Motor neuron (in vitro differentiated cells): ENCODE measurements at regions not wholly inside any gene's neighbourhood (a gene's known extent, or its start where the extent isn't known, plus 50 kb on each side); places are given as distances from the start of the nearest gene placed in this dataset.
"Not testable (repeated sequence)": the region's sequence is repeated elsewhere in the genome, so short reads cannot be mapped to it uniquely, and the experiment has no call there.

Source experiments
- ATAC-seq, 8 experiments: fragments of 200-7000 bp; cut with Tn5 transposase; replicated peaks in 6 of 8; 2 replicates each; pipeline ENCODE4 v1.8.0; 2021; ENCODE audit warnings: mild to moderate bottlenecking in 8 of 8, moderate library complexity in 8 of 8
- H3K27ac ChIP-seq, 2 donors: fragments of 250-450 bp; sonication (Bioruptor Pico); 2 replicates each; pipeline ENCODE4 v1.9.0; 2021; ENCODE audit warnings: antibody characterized with exemption in 2 of 2, mild to moderate bottlenecking in 2 of 2, moderate library complexity in 1 of 2
- H3K4me1 ChIP-seq, 2 donors: fragments of 250-450 bp; sonication (Bioruptor Pico); replicated peaks in 1 of 2; 2 replicates each; pipeline ENCODE4 v1.6.1; 2021; ENCODE audit warnings: antibody characterized with exemption in 2 of 2, mild to moderate bottlenecking in 2 of 2, moderate library complexity in 1 of 2
- H3K4me3 ChIP-seq, 5 donors: fragments of 250-450 bp; sonication (Bioruptor Pico); 2 replicates each; pipeline ENCODE4 v1.9.0; 2021; ENCODE audit warnings: antibody characterized with exemption in 5 of 5, mild to moderate bottlenecking in 5 of 5, moderate library complexity in 4 of 5
- whole genome bisulfite sequencing, 10 experiments: fragments of 450-650 bp; shearing (Covaris generic); methylation state at CpG; one replicate each; pipeline ENCODE4 v1.0.0; 2022; 5-methylcytosine and 5-hydroxymethylcytosine counted together
- in situ Hi-C, 9 experiments: fragments of 400-800 bp; cut with MboI; loops; one replicate each; pipeline ENCODE4 v1.15.0; 2021; ENCODE audit warnings: low sequenced_read_pairs in 9 of 9, low pct_unique_long_range_greater_than_20kb in 2 of 9; ENCODE audit not compliant: unreplicated experiment in 9 of 9

GRCh38 chr3:72085036-72085435 lies 300.1 kb upstream of the PROK2 start:
- peaks cover 11 to 15% of the 10 kb centered on the region in 2 donors for H3K4me1 ChIP-seq
- no peak overlapping the region for H3K4me3 ChIP-seq
- 40 to 94% methylated on average over 1 to 6 of the region's 6 CpGs; no CpG with 5 or more reads in 8 of the 10 experiments for WGBS, 10 experiments
- in situ Hi-C loops, result no loop called here
- no peak for ATAC-seq
- no peak overlapping the region for H3K27ac ChIP-seq

DNA sequence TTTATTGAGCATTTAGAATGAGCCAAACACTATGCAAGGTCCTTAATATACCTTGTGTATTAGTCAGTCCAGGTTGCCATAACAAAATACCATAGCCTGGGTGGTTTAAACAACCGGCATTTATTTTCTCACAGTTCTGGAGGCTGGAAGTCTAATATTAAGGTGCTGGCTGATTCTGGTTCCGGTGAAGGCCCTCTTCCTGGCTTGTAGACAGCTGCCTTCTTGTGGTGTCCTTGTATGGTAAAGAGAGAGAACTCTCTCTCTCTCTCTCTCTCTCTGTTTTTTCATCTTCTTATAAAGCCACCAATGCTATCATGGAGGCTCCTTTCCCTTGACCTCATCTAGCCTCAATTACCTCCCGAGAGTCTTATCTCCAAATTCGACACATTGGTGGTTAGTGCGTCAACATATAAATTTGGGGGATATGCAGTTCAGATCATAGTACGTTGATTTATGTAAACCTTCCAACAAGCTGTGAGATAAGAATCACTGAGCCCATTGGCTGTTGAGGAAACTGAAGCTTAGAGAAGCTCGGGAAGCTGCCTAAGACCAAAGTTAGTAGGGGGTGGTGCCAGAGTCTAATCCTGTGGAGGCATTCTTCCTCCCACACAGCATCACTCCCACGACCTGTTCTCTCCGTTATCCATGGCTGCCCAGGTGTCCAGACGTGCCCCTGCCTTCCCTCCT lies 298.0 kb upstream of the PROK2 start:
- in situ Hi-C loops, result no loop called here
- WGBS, 10 experiments, result 13 to 100% (median 90%) methylated on average over 1 to 7 of the region's 10 CpGs; no CpG with 5 or more reads in 1 of the 10 experiments
- ATAC-seq, result peak in 4 of 8 experiments; percentile 12 to 30 (median 22)
- no peak overlapping the region for H3K27ac ChIP-seq
- no peak overlapping the region for H3K4me3 ChIP-seq
- H3K4me1 ChIP-seq, result peaks cover 11 to 15% of the 10 kb centered on the region in 2 donors

GRCh38 chr3:72082186-72082715 lies 297.3 kb upstream of the PROK2 start:
- WGBS, 10 experiments, result 0 to 83% (median 8%) methylated on average over 1 to 8 of the region's 8 CpGs; no CpG with 5 or more reads in 1 of the 10 experiments
- in situ Hi-C loops, result no loop called here
- peak in 6 of 8 experiments; percentile 33 to 87 (median 76) for ATAC-seq
- no peak overlapping the region for H3K4me3 ChIP-seq
- H3K4me1 ChIP-seq, result peaks cover 11 to 15% of the 10 kb centered on the region in 2 donors
- H3K27ac ChIP-seq, result no peak overlapping the region

- Histone ChIP-seq H3K4me3 (no peak overlapping the region), H3K4me1 (peaks cover 11 to 15% of the 10 kb centered on the region in 2 donors), H3K27ac (no peak overlapping the region)
- ATAC-seq, result peak in 4 of 8 experiments; percentile 20 to 53 (median 34)
- in situ Hi-C loops, result no loop called here
- 50 to 92% (median 61%) methylated on average over 2 to 6 of the region's 6 CpGs for WGBS, 10 experiments
Observed at GRCh38 chr3:72081471-72082185, 296.7 kb upstream of the PROK2 start.

DNA sequence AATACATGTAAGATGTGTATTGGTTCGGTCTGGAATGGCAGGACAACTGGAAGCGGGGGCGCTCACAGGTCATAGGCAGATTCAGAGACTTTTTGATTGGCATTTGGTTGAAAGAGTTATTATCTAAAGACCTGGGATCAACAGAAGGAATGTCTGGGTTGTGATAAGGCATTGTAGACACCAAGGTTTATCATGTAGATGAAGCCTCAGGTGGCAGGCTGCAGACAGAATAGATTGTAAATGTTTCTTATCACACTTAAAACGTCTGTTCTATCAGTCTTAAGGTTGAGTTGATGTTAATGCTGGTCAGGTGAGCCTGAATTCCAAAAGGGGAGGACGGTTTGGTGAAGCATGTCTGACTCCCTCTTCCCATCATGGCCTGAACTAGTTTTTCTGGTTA lies 295.9 kb upstream of the PROK2 start:
- WGBS, 10 experiments, result 38 to 100% (median 79%) methylated on average over 1 to 4 of the region's 5 CpGs; no CpG with 5 or more reads in 3 of the 10 experiments
- H3K4me3 ChIP-seq, result no peak overlapping the region
- no peak overlapping the region for H3K27ac ChIP-seq
- in situ Hi-C loops, result no loop called here
- H3K4me1 ChIP-seq, result peaks cover 11 to 15% of the 10 kb centered on the region in 2 donors
- no peak for ATAC-seq

DNA sequence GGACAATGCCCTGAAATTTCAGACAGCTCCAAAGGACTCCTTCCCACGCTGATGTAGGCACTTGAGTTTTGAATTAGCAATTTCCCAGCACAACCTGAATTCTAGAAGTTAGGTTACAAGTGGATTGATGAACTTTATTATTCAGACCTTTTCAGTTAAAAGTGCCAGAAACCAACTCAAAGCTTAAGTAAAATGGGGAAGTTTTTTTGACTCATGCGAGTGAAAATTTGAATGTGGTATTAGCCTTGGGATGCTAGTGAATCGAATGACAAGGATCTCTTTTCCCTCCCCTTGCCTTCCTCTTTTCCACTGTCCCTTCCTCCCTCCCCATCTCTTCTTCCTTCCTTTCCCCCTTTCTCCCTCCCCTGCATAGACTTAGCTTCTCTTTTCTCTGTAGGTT lies 295.1 kb upstream of the PROK2 start:
- 60 to 100% (median 83%) methylated on average over 1 to 2 of the region's 3 CpGs; no CpG with 5 or more reads in 5 of the 10 experiments for WGBS, 10 experiments
- in situ Hi-C loops, result no loop called here
- ATAC-seq, result no peak
- Histone ChIP-seq H3K4me3 (no peak overlapping the region), H3K27ac (no peak overlapping the region), H3K4me1 (peaks cover 11 to 15% of the 10 kb centered on the region in 2 donors)

- no peak for ATAC-seq
- Histone ChIP-seq H3K4me3 (no peak overlapping the region), H3K27ac (no peak overlapping the region), H3K4me1 (peaks cover 11 to 15% of the 10 kb centered on the region in 2 donors)
- in situ Hi-C loops, result no loop called here
- WGBS, 10 experiments, result 60 to 100% (median 100%) methylated on average over 1 of the region's 2 CpGs; no CpG with 5 or more reads in 5 of the 10 experiments
Observed at GRCh38 chr3:72079369-72079872, 294.5 kb upstream of the PROK2 start.

GRCh38 chr3:72078676-72079368 lies 293.9 kb upstream of the PROK2 start:
- in situ Hi-C loops, result no loop called here
- peak in 1 of 8 experiments; percentile 51 for ATAC-seq
- Histone ChIP-seq H3K4me1 (peaks cover 11 to 15% of the 10 kb centered on the region in 2 donors), H3K4me3 (no peak overlapping the region), H3K27ac (no peak overlapping the region)
- WGBS, 10 experiments, result 0 to 100% (median 70%) methylated on average over 1 to 2 of the region's 2 CpGs; no CpG with 5 or more reads in 5 of the 10 experiments

DNA sequence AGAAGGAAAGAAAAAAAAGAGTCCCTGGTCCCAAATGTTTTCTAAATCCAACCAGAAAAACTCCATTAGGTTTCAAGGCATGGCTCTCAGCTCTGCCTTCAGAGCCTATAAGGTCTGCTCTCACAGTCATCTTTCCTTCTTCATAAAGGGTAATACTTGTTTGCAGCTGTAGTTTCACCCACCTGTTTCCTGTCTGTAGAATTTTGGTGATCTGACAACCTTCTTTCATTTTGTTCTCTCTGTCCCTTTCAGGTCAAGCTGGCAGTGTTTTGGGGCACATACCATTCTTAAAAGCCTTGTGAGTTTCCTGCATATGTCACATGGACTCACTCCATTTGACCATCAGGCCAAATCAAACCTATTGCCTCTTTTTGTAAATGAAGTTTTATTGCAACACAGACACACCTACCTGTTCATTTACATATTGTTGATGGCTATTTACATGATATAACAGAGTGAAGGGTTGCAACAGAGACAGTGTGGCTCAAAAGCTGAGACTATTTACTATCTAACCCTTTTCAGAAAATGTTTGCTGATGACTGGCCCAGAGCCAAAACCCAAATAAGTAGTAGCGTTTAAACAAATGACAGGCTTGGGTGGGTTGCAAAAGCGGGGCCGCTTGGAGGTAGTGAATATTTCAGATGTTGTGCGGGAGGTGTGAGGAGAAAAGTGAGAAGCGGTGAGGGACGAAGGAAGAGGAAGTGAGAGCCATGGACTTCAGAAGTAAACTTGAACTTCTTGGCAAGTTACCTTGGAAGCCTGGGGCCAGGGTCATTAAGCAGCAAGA lies 292.7 kb upstream of the PROK2 start:
- Histone ChIP-seq H3K4me1 (peaks cover 7 to 12% of the 10 kb centered on the region in 2 donors), H3K27ac (no peak overlapping the region), H3K4me3 (no peak overlapping the region)
- ATAC-seq, result no peak
- 69 to 100% (median 91%) methylated on average over 2 to 6 of the region's 6 CpGs; no CpG with 5 or more reads in 1 of the 10 experiments for WGBS, 10 experiments
- in situ Hi-C loops, result no loop called here

- H3K4me3 ChIP-seq, in situ Hi-C loops, H3K27ac ChIP-seq, ATAC-seq, H3K4me1 ChIP-seq: not testable (repeated sequence)
- 40 to 100% (median 92%) methylated on average over 1 to 5 of the region's 7 CpGs; no CpG with 5 or more reads in 2 of the 10 experiments for WGBS, 10 experiments
Observed at GRCh38 chr3:72075848-72076247, 290.9 kb upstream of the PROK2 start.

DNA sequence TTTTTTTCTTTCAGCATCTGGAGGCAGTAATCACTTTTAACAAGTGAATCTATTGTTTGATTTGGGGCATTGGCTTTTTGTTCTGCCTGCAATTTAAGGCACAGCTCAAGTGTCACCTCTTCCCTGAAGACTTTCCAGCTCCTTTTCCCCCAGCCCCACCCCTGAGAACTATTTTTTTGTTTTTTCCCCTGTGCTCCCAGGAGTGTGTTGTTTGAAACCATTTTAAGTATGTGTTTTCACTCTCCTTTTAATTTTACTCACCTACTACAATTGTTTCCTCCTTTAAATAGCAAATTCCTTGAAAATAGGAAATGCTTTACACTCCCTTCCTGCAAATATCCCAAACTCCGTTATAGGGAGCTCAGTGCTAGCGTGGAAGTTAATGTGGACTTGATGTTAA lies 286.7 kb upstream of the PROK2 start:
- 20 to 100% (median 100%) methylated on average over 1 to 2 of the region's 2 CpGs; no CpG with 5 or more reads in 3 of the 10 experiments for WGBS, 10 experiments
- H3K4me3 ChIP-seq, result no peak overlapping the region
- in situ Hi-C loops, result no loop called here
- H3K4me1 ChIP-seq, result peaks cover 0 to 3% of the 10 kb centered on the region in 2 donors
- no peak for ATAC-seq
- H3K27ac ChIP-seq, result no peak overlapping the region

- 33 to 89% (median 80%) methylated on average over 1 to 6 of the region's 6 CpGs; no CpG with 5 or more reads in 3 of the 10 experiments for WGBS, 10 experiments
Observed at GRCh38 chr3:72070005-72070404, 285.1 kb upstream of the PROK2 start.

More at GRCh38 chr3:72070005-72070404, 285.1 kb upstream of the PROK2 start:
- peak in 2 of 8 experiments; percentile 23 to 40 for ATAC-seq
- in situ Hi-C loops, result no loop called here
- H3K4me3 ChIP-seq, result no peak overlapping the region
- no peak overlapping the region for H3K27ac ChIP-seq
- H3K4me1 ChIP-seq, result peaks cover 0 to 3% of the 10 kb centered on the region in 2 donors
